CD4-positive, alpha-beta T cell treated with Interleukin-15 for 4 hours (primary cell): ENCODE measurements at regions not wholly inside any gene's neighbourhood (a gene's known extent, or its start where the extent isn't known, plus 50 kb on each side); places are given as distances from the start of the nearest gene placed in this dataset.

Experiments used
- DNase-seq: peaks from one replicate; pipeline ENCODE4 v3.0.0-alpha.2; 2020; ENCODE audit warnings: low spot score

- no peak for DNase-seq
Observed at GRCh38 chr3:107969994-107970819, 120.6 kb downstream of the CD47 start.

GRCh38 chr3:107969525-107969924 is 121.3 kb downstream of the CD47 start:
- no peak for DNase-seq

DNA sequence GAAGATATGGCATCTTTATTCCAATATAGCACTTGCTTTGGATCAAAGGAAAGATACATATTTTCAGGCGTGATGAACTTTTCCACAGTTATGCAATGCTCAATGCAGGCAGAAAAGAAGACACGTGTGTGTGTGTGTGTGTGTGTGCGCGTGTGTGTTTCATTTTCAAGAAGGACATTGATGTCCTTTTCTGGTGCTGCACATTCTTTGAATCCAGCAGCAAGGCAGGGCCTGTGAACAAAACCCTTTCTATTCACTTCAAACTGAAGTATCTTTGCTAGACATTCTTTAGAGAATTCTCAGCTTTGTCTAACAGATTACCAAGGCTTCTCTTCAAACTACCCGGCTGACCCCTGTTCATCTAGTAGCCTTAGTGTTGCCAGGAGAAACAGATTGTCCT is 124.6 kb downstream of the CD47 start:
- DNase-seq, result no peak

DNA sequence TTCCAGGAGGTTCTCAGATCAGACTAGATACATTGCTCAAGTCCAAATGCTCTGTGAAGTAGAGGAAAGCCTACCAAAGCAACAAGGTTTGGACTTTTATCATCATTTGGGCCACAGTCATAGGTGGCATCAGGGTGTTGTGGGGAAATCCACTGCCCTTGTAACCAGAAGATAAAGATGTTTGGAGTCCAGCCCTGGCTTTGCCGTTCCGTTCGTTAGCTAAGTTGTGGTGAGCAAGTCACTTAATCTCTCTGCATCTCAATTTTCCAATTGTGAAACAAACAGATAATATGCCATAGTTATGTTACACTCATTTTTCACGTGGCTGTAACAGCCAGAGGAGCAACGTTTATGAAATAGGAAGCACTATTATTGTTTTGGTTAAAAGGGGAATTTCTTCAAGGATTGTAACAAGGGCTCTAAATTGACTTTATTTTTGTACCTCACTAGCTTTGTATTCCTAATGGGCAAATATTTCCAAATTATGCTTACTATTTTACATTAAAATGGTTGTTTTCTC is 125.6 kb downstream of the CD47 start:
- no peak for DNase-seq

DNA sequence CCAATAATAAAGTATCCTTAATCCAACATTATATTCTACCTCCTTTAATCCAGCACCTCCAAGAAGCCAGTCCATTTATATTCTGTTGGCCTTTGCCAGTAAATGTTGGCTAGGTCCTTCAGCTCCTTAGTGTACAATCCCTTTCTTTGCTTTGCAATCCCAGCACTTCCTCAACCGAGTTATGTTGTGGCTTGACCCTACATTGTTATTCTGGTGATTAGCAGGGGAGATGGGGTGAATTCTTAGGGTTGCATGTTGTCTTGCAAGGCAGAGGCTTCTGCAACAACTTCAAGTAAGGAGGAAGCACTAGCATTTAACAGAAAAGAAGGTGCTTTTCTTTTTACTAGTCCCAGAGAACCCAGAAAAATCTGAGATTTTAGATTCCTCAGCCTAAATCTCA is 127.2 kb downstream of the CD47 start:
- no peak for DNase-seq

- no peak for DNase-seq
Observed at GRCh38 chr3:107962946-107963345, 127.9 kb downstream of the CD47 start.

DNA sequence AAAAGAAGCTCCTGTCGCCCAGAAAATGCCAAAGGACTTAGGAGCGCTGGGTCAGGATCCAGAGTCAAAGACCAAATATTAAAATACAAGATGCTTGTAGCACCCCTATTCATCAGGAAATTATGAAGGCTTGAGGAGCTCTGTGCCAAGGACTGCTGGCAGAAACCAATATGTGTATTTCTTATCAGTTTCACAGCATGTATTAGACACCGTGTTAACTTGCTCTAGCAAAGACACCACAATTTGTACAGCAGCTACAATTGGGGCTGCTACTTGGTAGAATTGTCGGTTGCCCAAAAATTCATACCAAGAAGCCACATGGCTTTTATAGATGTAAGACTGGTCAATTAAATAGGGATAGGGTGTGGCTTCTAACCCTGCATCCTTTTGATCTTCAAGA is 128.8 kb downstream of the CD47 start:
- DNase-seq, result no peak

GRCh38 chr3:107959550-107960154 is 131.2 kb downstream of the CD47 start:
- no peak for DNase-seq

DNA sequence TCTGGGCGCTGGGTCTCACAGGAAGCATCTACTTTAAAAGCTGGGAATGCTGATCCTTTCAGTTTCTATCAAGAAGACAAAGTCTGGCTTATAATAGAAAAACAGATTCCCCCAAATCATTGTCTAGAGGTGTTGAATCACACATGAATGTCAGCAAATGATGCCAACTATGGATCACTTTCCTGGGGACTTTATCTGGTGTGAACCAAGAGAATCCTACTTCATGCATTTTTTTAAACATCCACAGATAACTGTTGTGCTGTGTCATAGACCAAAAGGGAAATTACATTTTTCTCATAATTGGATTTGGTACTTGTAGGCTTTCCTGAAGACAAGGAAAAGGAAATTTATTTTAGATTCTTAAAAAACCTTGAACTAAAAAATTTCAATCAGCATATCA is 132.7 kb downstream of the CD47 start:
- no peak for DNase-seq

DNA sequence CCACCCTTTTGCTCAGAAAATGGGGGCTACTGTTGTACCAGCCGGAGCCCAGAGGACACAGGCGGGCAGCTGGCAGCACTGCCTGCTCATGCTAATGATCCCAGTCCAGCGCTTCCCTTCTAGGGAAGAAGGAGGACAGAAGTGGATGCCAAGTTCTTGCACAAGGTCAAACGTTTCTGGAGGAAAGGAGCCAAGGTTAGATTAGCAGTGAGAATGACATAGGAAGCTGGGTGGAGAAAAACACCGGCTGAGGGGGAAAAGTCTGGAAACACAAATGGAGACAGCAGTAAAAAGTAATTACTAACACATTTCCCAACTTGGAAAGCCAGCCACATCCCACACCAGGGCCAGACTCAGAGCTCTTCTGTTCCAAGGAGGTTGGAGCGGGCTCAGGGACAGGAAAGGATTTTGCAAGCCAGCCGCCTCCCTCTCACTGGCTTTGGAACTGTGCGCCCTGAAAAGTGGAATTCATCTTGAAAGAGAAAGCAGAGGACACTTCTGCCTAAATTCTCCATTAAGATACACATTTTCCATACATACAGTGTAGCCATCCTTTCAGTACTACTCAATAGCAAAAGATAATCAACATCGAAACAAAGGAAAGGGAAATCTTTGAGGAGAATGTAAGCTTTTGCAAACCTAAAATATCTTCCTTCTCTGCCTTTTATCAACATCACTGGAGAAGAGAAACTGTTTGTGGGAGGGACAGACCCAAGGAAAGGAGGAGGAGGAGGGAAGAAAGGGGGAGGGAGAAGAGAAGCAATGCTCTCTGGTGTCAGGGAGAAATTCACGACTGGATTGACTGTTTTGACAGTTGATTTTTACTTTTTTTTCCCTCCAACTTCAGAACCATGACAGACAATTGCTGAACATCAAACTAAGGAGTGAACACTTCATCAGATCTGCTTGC is 133.6 kb downstream of the CD47 start:
- no peak for DNase-seq

DNA sequence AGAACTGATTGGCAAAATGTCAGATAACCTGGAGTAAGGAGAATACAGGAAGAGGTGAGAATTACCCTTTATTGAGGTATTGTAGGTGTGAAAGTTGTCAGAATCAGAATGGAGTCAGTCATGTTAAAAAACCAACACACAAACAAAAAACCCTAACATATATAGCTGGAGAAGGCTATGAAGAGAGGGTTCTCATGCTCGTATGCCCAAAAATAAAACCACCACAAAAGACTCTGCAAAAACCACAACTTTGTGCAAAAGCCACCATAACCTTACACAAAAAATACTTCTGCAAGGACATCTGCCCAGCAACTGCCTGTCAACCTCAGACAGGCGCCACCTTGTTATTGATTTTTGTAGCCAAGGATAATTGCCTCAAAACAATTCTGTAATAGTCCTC is 136.0 kb downstream of the CD47 start:
- no peak for DNase-seq

- no peak for DNase-seq
Observed at GRCh38 chr3:107953722-107954121, 137.1 kb downstream of the CD47 start.

GRCh38 chr3:107951126-107951525 is 139.7 kb downstream of the CD47 start:
- DNase-seq, result no peak

DNA sequence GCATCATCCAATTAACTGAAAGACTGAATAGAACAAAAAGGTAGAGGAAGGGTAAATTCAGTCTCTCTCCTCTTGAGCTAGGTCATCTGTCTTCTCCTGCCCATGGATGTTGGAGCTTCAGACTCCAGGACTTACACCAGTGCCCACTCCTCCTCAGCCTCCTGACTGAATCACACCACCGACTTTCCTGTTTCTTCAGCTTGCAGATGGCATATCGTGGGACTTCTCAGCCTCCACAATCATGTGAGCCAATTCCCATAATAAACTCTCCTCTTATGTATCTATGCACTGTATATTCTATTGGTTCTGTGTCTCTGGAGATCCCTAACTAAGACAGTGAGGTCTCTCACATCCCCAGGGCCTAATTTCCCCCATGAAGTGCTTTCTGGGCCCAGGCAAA is 140.4 kb downstream of the CD47 start:
- DNase-seq, result no peak

GRCh38 chr3:107949394-107949970 is 141.3 kb downstream of the CD47 start:
- DNase-seq, result no peak

DNA sequence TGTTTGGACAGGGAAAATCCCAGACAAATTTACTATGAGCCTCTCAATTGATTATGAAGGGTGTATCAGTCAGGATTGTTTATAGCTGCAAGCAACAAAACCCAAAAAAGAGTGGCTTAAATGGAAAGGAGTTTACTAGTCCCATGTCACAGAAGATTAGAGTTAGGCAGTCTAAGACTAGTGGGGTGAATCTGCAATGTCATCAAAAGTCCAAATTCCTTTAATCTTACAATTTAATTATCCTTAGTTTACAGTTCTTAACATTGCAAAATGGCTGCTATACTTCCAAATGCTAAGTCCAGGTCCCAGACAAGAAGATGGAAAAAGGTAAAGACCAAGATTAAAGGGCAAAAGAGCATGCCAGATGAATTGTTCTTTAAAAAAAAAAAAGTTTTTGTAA is 143.6 kb downstream of the CD47 start:
- DNase-seq, result no peak

GRCh38 chr3:107946700-107947099 is 144.1 kb downstream of the CD47 start:
- no peak for DNase-seq

- no peak for DNase-seq
Observed at GRCh38 chr3:107945417-107946094, 145.3 kb downstream of the CD47 start.

DNA sequence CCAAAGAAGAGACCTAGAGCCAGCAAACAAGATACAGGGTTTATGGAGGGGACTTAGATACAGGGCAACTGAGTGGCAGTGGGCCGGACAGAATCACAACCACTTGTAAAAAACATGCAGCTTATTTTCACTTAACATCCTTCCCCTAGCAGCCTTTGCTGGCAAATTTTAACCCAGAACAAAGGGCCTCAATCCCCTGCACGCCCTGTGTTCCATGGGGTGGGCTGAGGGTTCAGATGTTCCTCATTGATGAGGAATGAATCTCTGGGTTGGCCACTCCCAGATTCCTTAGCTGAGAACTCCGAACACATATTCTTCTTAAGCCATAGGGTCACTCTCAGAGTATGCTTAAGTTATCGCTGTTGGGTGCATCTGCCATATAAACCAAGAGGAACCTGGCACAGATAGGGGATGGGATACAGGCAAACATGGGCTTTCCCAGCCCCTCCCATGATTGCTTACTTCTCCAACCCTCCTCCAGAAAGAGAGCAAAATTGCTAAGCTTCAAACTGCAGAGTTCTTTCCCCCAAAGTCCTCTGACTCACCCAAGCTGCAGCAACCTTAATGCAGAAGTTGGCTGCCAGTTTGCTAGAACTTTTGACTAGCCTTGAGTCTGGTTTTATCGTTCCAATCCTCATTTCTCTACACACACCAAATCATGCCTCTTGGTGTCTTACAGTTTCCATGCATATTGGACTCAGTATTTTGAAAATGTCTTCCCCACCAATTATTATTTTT is 146.9 kb downstream of the CD47 start:
- no peak for DNase-seq

- DNase-seq, result no peak
Observed at GRCh38 chr3:107942951-107943749, 147.7 kb downstream of the CD47 start.
